Colon (tissue), 2 donors: ENCODE measurements at regions not wholly inside any gene's neighbourhood (a gene's known extent, or its start where the extent isn't known, plus 50 kb on each side); places are given as distances from the start of the nearest gene placed in this dataset.

Experiments
- FAIRE-seq: peaks from 2 replicates; lab custom pipeline; 2012; peaks lifted over from hg19 to GRCh38; lab: Jason Lieb, UNC
- donor health status: control.
- donor health status: control.

GRCh38 chr4:147160908-147161513, 215.3 kb upstream of the TTC29 start:
- no peak for FAIRE-seq

GRCh38 chr4:147163311-147163710, 217.6 kb upstream of the TTC29 start:
- FAIRE-seq: no peak

DNA sequence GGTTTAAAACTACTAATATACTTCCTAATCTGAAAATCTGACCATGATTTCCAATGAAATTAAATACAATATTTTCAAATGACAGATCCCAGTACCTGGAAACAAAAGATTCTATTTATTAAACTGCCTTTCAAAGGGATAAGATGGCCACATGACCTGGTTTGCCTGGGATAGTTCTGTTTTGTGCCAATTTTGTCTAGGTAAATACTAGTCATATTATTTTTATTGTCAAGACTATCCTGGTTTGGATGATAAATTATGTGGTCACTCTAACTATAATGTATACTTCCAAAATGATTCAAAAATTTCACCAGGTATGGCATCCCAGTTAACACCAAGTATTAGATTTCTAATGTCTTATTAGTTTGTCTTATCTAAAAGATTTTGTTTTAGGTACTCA, 222.5 kb upstream of the TTC29 start:
- peak; percentile 87 for FAIRE-seq

- no peak for FAIRE-seq
Observed at GRCh38 chr4:147173322-147173721, 227.7 kb upstream of the TTC29 start.

- FAIRE-seq: no peak
Observed at GRCh38 chr4:147173797-147174432, 228.3 kb upstream of the TTC29 start.

DNA sequence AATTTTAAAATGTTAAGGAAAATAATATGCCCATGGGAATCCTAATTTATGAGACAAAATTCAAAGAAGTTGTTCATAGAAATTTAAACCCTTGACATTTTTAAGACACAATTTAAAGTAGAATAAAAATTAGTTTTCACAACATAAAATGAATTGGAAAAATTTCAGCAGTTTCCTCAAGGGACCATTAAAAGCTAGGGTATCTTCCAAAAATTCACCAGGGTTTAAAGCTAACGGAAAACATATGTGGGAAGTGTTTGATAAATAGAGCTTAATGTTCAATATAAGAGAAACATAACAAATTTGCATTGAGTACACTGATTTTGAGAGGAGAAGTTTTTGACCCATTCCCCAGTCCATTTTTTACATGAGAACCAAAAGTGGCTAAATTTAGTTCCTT, 228.9 kb upstream of the TTC29 start:
- no peak for FAIRE-seq

DNA sequence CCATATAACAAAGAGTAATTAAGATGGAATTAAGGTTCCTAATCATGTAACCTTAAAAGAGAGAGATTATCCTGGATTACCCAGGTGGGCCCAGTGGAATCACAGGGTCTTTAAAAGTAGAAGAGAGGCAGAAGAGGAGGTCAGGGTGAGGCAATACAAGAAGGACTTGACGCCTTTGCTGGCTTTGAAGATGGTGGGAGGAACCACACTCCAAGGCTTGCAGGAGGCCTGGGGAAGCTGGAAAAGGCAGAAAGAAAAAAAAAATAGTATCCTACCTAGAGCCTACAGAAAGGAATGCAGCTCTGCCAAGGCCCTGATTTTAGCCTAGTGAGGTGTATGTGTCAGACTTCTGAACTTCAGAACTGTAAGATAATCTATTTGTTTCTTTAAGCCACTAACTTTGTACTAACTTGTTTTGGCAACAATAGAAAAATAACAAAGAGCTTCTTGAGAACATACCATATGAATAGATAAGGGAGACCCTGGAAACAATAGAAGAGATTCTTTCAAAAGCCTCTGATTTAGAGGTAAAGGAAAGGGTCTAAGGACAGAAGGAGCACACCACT, 229.9 kb upstream of the TTC29 start:
- FAIRE-seq: no peak

DNA sequence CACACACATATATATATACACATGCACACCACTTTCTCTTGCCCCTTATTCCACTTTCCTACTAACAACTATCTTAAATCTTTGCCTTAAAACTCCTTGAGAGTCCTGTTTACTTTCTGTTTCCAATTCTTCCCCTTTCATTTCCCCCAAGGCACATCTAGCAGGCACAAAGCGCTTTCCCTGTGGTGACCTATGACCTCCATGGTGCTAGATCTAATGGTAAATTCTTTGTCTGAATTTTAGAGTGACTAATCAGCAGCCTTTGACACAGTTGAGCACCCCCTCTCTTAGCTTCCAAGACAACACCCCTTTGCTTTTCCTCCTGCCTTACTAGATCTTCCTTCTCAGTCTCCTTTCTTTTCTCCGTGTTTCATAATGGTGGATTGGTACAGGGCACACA, 236.4 kb upstream of the TTC29 start:
- no peak for FAIRE-seq

- FAIRE-seq: no peak
Observed at GRCh38 chr4:147192679-147193078, 247.0 kb upstream of the TTC29 start.

DNA sequence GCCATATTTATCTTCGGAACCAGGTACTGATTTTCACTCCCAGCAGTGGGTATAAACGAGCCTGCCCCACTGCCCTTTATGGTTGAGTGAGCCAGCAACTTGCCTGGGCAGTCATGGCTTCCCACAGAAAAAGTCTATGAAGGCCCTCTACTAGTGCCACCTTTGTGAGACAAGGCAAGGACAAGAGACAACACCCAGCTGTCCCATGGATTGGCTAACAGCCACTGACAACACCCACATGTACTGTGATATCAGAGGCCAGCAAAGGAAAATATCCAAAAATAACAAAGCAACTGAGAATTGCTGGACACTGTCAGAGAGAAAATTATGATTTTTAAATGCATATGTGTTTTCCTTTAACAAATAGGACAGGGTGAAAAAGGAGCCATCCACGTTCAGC, 248.4 kb upstream of the TTC29 start:
- no peak for FAIRE-seq

DNA sequence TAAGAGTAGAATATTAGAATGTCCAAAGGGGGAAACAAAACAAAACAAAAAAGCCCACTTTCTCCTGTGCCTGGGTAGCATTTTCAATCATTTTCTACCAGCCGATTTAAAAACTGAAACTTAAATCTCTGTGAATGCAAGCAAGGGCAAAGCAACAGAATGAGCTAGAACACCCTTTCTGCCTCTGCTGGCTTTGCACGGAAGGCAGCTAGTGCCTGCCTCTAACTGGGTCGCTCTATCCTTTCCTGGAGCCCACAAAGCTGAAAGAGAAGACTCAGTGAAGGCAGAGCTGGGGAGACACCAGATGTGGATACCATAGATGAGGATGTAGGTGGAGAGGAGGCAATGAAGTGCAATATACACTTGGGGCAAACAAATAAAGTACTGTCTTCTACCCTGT, 248.9 kb upstream of the TTC29 start:
- no peak for FAIRE-seq

DNA sequence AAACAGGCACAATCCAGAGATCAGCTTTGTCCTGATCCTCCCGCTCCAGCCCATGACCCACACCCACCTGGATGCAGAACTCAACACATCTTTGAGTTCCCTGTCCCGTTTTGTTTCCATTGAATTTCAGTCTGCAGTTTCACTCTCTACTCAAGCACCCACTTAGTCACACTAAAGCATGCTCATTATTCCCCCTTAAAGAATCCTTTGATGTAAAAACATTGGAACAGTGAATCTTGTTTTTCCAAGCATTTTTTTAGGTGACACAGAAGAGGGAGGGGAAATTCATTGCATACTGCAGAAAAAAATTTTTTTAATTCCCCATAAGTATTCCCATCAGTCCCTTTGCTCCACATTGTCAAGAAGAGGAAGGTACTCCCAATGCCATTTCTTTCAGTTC, 249.7 kb upstream of the TTC29 start:
- FAIRE-seq: no peak

- no peak for FAIRE-seq
Observed at GRCh38 chr4:147198411-147199051, 252.9 kb upstream of the TTC29 start.

- no peak for FAIRE-seq
Observed at GRCh38 chr4:147201016-147201415, 255.4 kb upstream of the TTC29 start.

DNA sequence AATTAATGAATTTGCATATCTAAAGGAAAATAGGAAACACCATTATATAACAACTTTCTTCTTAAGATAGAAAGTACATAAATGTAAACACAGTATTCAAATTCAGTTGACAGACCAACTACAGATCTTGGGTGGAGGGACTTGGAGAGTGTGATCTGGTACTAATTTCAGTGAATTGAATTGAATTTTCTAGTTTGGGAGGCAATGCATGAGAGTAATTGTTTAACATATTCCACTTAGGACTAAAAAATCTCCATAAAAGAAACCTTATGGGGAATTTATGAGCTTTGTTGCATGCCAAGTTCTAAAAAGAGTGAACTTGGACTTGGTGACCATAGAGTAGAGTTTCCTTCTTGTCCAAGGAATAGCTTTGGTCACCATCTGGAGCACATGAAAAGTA, 261.1 kb upstream of the TTC29 start:
- no peak for FAIRE-seq

- no peak for FAIRE-seq
Observed at GRCh38 chr4:147207911-147208310, 262.2 kb upstream of the TTC29 start.

- FAIRE-seq: no peak
Observed at GRCh38 chr4:147217655-147218054, 263.2 kb upstream of the EDNRA start.

DNA sequence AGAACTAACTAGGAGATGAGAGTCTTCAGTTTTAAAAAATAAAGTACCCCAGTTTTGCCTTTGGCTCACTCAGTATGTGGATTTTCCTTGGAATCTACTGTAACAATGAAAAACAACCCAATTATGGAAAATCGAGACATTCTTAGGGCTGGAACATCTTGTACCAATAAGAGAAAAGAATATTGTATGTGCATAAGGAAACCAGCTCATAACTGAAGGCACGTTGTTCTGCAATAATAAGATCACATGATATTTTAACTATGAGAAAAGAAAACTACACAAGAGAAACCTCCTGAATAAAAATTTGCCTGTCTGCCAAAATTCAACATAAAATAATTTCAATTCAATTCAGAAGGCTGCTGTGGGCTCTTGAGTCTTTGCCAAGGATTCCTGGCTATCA, 261.8 kb upstream of the EDNRA start:
- no peak for FAIRE-seq

DNA sequence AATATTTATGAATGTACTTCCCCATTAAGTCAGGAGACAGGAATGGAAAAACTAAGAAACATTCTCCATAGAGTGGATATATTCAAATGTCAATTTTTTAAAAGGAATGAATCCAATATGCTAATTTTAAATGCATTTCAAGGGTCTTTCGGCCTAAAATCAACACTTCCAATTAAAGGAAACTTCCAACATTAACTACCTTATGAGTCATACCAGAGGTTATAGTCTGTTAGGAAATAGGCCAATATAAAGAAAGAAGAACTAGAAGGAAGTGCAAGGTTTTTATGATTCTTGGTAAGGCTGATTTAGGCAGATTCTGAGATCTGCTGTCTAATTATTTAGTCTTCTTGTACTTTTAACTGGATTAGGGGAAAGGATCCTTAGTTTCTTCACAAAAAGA, 260.1 kb upstream of the EDNRA start:
- FAIRE-seq: no peak

DNA sequence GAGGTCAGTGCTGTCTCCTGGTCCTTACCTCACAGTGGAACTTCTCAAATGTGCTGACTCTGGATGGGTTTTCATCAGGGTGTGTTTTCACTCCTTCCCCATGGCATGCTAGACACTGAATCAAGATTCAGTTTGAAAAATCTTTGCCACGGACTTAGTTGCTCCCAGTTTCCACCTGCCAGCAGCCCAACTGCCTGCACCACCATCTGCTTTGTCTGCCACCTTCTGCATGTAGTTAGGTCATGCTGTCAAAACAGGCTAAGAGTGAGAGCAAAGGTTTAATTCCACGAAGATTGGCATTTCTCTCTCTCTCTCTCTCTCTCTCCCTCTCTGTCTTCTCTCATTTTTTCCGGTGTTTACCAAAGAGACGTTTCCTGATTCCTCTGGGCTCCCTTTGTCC, 258.0 kb upstream of the EDNRA start:
- no peak for FAIRE-seq

DNA sequence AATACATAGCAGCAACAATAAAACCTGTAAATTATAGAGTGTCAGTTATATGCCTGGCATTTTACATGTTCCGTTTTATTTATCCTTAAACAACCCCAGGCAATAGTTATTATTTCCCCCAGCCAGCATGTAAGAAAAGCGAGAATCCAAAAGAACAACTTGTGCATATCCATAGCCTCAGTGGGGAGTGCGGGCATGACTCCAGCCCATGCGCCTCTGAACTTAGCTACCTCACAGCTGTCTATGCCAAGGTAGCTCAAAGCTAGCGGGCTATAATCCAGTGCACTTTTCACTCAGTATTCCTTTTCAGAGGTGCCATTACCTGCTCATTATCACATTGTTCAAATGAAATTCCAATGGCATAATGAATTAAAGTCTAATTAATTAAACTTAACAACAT, 257.3 kb upstream of the EDNRA start:
- FAIRE-seq: no peak

- FAIRE-seq: no peak
Observed at GRCh38 chr4:147236806-147237205, 244.1 kb upstream of the EDNRA start.

- no peak for FAIRE-seq
Observed at GRCh38 chr4:147244786-147245185, 236.1 kb upstream of the EDNRA start.

- no peak for FAIRE-seq
Observed at GRCh38 chr4:147246096-147246495, 234.8 kb upstream of the EDNRA start.
